ENCODE measurements at regions not wholly inside any gene's neighbourhood (a gene's known extent, or its start where the extent isn't known, plus 50 kb on each side); places are given as distances from the start of the nearest gene placed in this dataset.

DNA sequence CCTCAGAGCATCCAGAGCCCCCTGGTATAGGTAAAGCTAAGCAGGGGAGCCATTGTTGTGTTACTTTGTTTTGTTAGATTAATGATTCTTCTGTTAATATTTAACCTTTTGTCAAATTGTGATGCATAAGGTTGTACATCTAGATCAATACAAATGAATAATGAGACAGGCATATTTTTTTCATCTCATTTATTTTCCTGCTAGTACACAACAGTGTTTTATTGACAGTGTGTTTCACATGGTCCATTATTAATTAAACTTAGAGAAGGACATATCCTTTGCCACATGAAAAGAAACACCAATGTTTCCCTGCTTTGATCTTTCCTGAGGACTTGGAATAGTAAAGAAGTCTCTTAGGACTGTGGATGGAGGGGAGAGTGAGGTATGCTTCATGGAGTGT is 543.6 kb upstream of the CFAP20DC start:
- peaks cover 1% of the 10 kb centered on the region for H3K9me3 Mint-ChIP-seq (ENCODE audit: low read depth)
- H3K36me3 Mint-ChIP-seq (ENCODE audit: low read depth), result peaks cover 3% of the 10 kb centered on the region
- H3K27me3 Mint-ChIP-seq (ENCODE audit: low read depth), result no peaks in the 10 kb centered on the region
- TF ChIP-seq, protein P1, sequence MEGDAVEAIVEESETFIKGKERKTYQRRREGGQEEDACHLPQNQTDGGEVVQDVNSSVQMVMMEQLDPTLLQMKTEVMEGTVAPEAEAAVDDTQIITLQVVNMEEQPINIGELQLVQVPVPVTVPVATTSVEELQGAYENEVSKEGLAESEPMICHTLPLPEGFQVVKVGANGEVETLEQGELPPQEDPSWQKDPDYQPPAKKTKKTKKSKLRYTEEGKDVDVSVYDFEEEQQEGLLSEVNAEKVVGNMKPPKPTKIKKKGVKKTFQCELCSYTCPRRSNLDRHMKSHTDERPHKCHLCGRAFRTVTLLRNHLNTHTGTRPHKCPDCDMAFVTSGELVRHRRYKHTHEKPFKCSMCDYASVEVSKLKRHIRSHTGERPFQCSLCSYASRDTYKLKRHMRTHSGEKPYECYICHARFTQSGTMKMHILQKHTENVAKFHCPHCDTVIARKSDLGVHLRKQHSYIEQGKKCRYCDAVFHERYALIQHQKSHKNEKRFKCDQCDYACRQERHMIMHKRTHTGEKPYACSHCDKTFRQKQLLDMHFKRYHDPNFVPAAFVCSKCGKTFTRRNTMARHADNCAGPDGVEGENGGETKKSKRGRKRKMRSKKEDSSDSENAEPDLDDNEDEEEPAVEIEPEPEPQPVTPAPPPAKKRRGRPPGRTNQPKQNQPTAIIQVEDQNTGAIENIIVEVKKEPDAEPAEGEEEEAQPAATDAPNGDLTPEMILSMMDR (IDR thresholded peaks at IDR 0.05), result no peak
- no peak overlapping the region for H3K27ac Mint-ChIP-seq (ENCODE audit: unreplicated experiment)
- peaks cover 5% of the 10 kb centered on the region for H3K4me1 Mint-ChIP-seq (ENCODE audit: low read depth)
- no peak for DNase-seq (ENCODE audit: low spot score)
- no peak overlapping the region for H3K4me3 Mint-ChIP-seq (ENCODE audit: unreplicated experiment)

- H3K36me3 Mint-ChIP-seq (ENCODE audit: low read depth), result peaks cover 5% of the 10 kb centered on the region
- no peak for DNase-seq (ENCODE audit: low spot score)
- TF ChIP-seq, protein P1 (IDR thresholded peaks at IDR 0.05), result no peak
- H3K4me3 Mint-ChIP-seq (ENCODE audit: unreplicated experiment), result no peak overlapping the region
- no peaks in the 10 kb centered on the region for H3K27me3 Mint-ChIP-seq (ENCODE audit: low read depth)
- no peaks in the 10 kb centered on the region for H3K4me1 Mint-ChIP-seq (ENCODE audit: low read depth)
- no peak overlapping the region for H3K27ac Mint-ChIP-seq (ENCODE audit: unreplicated experiment)
- peaks cover 10% of the 10 kb centered on the region for H3K9me3 Mint-ChIP-seq (ENCODE audit: low read depth)
Measured at GRCh38 chr3:59580996-59581395, 531.2 kb upstream of the CFAP20DC start.

- Mint-ChIP-seq H3K27me3 (ENCODE audit: low read depth) (no peaks in the 10 kb centered on the region), H3K9me3 (ENCODE audit: low read depth) (peaks cover 5% of the 10 kb centered on the region), H3K4me3 (ENCODE audit: unreplicated experiment) (no peak overlapping the region)
Measured at GRCh38 chr3:59580499-59580898, 530.7 kb upstream of the CFAP20DC start.

GRCh38 chr3:59578129-59578528 is 528.3 kb upstream of the CFAP20DC start:
- no peak overlapping the region for H3K27ac Mint-ChIP-seq (ENCODE audit: unreplicated experiment)
- H3K9me3 Mint-ChIP-seq (ENCODE audit: low read depth), result peaks cover under 1% of the 10 kb centered on the region
- no peak overlapping the region for H3K4me3 Mint-ChIP-seq (ENCODE audit: unreplicated experiment)
- no peak for DNase-seq (ENCODE audit: low spot score)
- no peaks in the 10 kb centered on the region for H3K36me3 Mint-ChIP-seq (ENCODE audit: low read depth)
- H3K4me1 Mint-ChIP-seq (ENCODE audit: low read depth), result peaks cover 5% of the 10 kb centered on the region
- TF ChIP-seq, protein P1 (IDR thresholded peaks at IDR 0.05), result no peak
- no peaks in the 10 kb centered on the region for H3K27me3 Mint-ChIP-seq (ENCODE audit: low read depth)

More at GRCh38 chr3:59580499-59580898, 530.7 kb upstream of the CFAP20DC start:
- DNase-seq (ENCODE audit: low spot score), result no peak
- Mint-ChIP-seq H3K36me3 (ENCODE audit: low read depth) (peaks cover 2% of the 10 kb centered on the region), H3K27ac (ENCODE audit: unreplicated experiment) (no peak overlapping the region), H3K4me1 (ENCODE audit: low read depth) (no peaks in the 10 kb centered on the region)
- TF ChIP-seq, protein P1 (IDR thresholded peaks at IDR 0.05), result no peak

- no peak for DNase-seq (ENCODE audit: low spot score)
- Mint-ChIP-seq H3K9me3 (ENCODE audit: low read depth) (no peaks in the 10 kb centered on the region), H3K4me3 (ENCODE audit: unreplicated experiment) (no peak overlapping the region), H3K4me1 (ENCODE audit: low read depth) (peaks cover 5% of the 10 kb centered on the region), H3K36me3 (ENCODE audit: low read depth) (no peaks in the 10 kb centered on the region), H3K27me3 (ENCODE audit: low read depth) (no peaks in the 10 kb centered on the region), H3K27ac (ENCODE audit: unreplicated experiment) (no peak overlapping the region)
- TF ChIP-seq, protein P1 (IDR thresholded peaks at IDR 0.05), result no peak
Measured at GRCh38 chr3:59576606-59577005, 526.8 kb upstream of the CFAP20DC start.
